ENCODE measurements at regions not wholly inside any gene's neighbourhood (a gene's known extent, or its start where the extent isn't known, plus 50 kb on each side); places are given as distances from the start of the nearest gene placed in this dataset.

DNA sequence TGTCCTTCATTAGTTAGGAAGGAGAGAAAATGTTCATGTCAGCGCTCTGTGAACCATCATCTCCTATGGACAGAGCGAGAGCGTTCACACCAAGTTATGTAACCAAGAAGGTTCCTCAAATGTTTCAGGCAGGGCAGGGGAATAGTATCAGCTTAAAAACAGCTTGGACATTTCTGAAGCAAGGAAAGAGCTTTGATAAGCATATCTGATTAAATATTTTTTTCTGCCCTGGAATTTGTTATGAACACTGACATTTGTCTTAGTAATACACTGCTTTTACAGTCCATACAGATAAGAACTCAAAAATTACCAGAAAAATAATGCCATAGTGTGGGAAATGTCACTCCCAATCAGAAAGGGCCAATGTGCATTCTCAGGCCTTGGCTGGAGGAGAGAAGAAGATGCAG is 66.3 kb upstream of the LIFR start:
- TF ChIP-seq, protein P1, sequence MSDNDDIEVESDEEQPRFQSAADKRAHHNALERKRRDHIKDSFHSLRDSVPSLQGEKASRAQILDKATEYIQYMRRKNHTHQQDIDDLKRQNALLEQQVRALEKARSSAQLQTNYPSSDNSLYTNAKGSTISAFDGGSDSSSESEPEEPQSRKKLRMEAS (IDR thresholded peaks at IDR 0.05; ENCODE audit: low read depth, low read length), result no peak
- no peak for TF ChIP-seq POLR2A (IDR thresholded peaks at IDR 0.05; ENCODE audit: extremely low read depth, insufficient read length)

Measured in NB4 (cell line).